NCI-H187 (cell line): ENCODE measurements at regions not wholly inside any gene's neighbourhood (a gene's known extent, or its start where the extent isn't known, plus 50 kb on each side); places are given as distances from the start of the nearest gene placed in this dataset.
A peak's percentile ranks its signal among the peaks of the same experiment; 100 is the strongest.

Experiments used
- DNase-seq, 2 experiments: peaks; one replicate each; lab custom pipeline; 2025; lab: John Stamatoyannopoulos, UW

GRCh38 chr22:44423556-44424358, 74.3 kb downstream of the RTL6 start:
- DNase-seq, result no peak

- no peak for DNase-seq
Measured at GRCh38 chr22:44422746-44423380, 75.2 kb downstream of the RTL6 start.

GRCh38 chr22:44419429-44419828, 78.6 kb downstream of the RTL6 start:
- no peak for DNase-seq

- DNase-seq, result no peak
Measured at GRCh38 chr22:44413211-44413610, 84.8 kb downstream of the RTL6 start.

- DNase-seq, result no peak
Measured at GRCh38 chr22:44412136-44412731, 85.8 kb downstream of the RTL6 start.

GRCh38 chr22:44411226-44412135, 86.6 kb downstream of the RTL6 start:
- no peak for DNase-seq

GRCh38 chr22:44410451-44410991, 87.5 kb downstream of the RTL6 start:
- peak; percentile 15 to 71 for DNase-seq

GRCh38 chr22:44409974-44410316, 88.1 kb downstream of the RTL6 start:
- no peak for DNase-seq

- DNase-seq, result no peak
Measured at GRCh38 chr22:44409211-44409973, 88.6 kb downstream of the RTL6 start.

- no peak for DNase-seq
Measured at GRCh38 chr22:44408829-44409192, 89.2 kb downstream of the RTL6 start.

GRCh38 chr22:44407987-44408828, 89.8 kb downstream of the RTL6 start:
- no peak for DNase-seq

- no peak for DNase-seq
Measured at GRCh38 chr22:44407171-44407986, 90.7 kb downstream of the RTL6 start.

- no peak for DNase-seq
Measured at GRCh38 chr22:44406341-44407170, 91.5 kb downstream of the RTL6 start.

- no peak for DNase-seq
Measured at GRCh38 chr22:44405661-44406060, 92.4 kb downstream of the RTL6 start.

GRCh38 chr22:44404341-44405020, 91.7 kb upstream of the SHISAL1 start:
- no peak for DNase-seq

- no peak for DNase-seq
Measured at GRCh38 chr22:44403602-44404329, 91.0 kb upstream of the SHISAL1 start.

GRCh38 chr22:44403166-44403565, 90.4 kb upstream of the SHISAL1 start:
- no peak for DNase-seq
